AG09309 (cell line): ENCODE measurements at regions not wholly inside any gene's neighbourhood (a gene's known extent, or its start where the extent isn't known, plus 50 kb on each side); places are given as distances from the start of the nearest gene placed in this dataset.

Experiments
- DNase-seq: peaks from one replicate; pipeline ENCODE4 v3.0.0-alpha.2; 2010; ENCODE audit warnings: low read depth
- H3K4me3 ChIP-seq: 2 replicates; pipeline ENCODE4 v1.5.1; 2011; ENCODE audit warnings: mild to moderate bottlenecking, low read depth, low read length, moderate library complexity; ENCODE audit not compliant: control insufficient read depth
- TF ChIP-seq, protein P1 (sequence below): IDR thresholded peaks from 2 replicates; pipeline ENCODE4 v1.5.1; 2011; ENCODE audit warnings: mild to moderate bottlenecking, low read depth, low read length, inconsistent platforms; ENCODE audit not compliant: insufficient read depth, control insufficient read depth; ENCODE audit errors: missing control alignments

- no peak for DNase-seq
- H3K4me3 ChIP-seq, result no peak overlapping the region
- TF ChIP-seq, protein P1, sequence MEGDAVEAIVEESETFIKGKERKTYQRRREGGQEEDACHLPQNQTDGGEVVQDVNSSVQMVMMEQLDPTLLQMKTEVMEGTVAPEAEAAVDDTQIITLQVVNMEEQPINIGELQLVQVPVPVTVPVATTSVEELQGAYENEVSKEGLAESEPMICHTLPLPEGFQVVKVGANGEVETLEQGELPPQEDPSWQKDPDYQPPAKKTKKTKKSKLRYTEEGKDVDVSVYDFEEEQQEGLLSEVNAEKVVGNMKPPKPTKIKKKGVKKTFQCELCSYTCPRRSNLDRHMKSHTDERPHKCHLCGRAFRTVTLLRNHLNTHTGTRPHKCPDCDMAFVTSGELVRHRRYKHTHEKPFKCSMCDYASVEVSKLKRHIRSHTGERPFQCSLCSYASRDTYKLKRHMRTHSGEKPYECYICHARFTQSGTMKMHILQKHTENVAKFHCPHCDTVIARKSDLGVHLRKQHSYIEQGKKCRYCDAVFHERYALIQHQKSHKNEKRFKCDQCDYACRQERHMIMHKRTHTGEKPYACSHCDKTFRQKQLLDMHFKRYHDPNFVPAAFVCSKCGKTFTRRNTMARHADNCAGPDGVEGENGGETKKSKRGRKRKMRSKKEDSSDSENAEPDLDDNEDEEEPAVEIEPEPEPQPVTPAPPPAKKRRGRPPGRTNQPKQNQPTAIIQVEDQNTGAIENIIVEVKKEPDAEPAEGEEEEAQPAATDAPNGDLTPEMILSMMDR, result no peak
These were observed 324.6 kb downstream of the DYSF start for GRCh38 chr2:71777946-71778345.

DNA sequence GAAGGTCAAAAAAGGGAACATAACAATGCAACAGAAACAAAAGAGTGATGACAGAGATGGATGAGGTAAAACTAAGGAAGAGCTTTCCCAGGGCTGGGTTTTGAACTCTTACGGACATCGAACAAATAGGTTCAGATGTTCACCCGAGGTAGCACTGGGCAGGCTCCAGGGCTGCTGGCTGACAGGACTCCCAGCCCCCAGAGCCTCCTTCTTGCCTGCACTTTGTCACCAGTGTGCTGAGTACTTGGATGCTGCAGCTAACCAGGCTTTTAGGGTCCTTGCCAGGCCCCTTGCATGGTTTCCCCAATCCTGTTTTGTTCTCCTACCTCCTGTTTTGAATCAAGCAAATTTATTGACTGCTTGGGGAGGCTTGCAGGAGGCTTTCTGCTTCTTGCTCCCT is 322.9 kb downstream of the DYSF start:
- TF ChIP-seq, protein P1, result no peak
- no peak overlapping the region for H3K4me3 ChIP-seq
- DNase-seq, result no peak

DNA sequence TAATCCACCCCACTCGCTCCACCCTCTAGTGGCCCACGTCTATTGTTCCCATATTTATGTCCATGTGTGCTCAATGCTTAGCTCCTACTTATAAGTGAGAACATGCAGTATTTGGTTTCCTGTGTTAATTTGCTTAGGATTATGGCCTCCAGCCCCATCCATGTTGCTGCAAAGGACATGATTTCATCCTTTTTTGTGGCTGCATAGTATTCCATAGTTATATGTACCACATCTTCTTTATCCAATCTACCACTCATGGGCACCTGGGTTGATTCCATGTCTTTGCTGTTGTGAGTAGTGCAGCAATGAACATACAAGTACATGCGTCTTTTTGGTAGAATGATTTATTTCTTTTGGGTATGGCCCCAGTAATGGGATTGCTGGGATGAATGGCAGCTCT is 319.9 kb downstream of the DYSF start:
- no peak for DNase-seq
- TF ChIP-seq, protein P1, result no peak
- no peak overlapping the region for H3K4me3 ChIP-seq

DNA sequence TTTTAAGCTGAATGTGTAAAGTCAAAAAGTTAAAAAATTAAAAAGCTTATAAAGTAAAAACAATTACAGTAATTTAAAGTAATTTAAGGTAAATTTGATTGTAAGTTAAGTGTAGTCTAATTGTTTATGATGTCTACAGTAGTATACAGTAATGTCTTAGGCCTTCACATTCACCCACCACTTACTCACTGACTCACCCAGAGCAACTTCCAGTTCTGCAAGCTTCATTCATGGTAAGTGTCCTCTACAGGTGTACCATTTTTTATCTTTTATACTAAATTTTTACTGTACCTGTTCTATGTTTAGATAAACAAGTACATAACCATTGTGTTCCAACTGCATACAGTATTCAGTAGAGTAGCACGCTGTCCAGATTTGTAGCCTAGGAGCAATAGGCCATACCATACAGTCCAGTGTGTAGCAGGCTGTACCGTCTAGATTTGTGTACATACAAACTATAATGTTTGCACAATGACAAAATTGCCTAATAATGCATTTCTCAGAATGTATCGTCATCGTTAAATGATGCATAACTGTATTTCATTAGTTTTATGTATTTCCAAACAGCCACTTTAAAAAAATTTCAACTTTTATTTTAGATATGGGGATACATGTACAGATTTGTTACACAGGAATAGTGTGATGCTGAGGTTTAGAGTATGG is 319.3 kb downstream of the DYSF start:
- TF ChIP-seq, protein P1, result no peak
- H3K4me3 ChIP-seq, result no peak overlapping the region
- no peak for DNase-seq

- H3K4me3 ChIP-seq, result no peak overlapping the region
- TF ChIP-seq, protein P1, result no peak
- no peak for DNase-seq
These were observed 314.3 kb downstream of the DYSF start for GRCh38 chr2:71767663-71768062.

DNA sequence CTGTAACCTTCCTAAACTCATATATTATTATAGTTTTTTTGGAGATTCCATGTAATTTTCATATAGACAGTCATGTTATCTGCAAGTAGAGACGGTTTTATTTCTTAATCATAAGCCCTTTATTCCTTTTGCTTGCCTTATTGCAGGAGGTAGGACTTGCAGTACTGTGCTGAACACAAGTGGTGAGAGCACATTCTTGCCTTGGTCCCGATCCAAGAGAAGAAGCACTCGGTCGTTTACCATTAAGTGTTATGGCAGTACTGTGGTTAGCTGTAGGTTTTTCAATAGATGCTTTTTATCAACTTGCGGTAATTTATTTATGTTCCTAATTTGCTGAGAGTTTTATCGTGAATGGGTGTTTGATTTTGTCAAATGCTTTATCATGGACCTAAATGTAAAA is 305.7 kb downstream of the DYSF start:
- no peak for DNase-seq
- TF ChIP-seq, protein P1, result no peak
- no peak overlapping the region for H3K4me3 ChIP-seq

GRCh38 chr2:71757351-71757750 is 304.0 kb downstream of the DYSF start:
- TF ChIP-seq, protein P1, result no peak

More at GRCh38 chr2:71757351-71757750, 304.0 kb downstream of the DYSF start:
- no peak for DNase-seq
- no peak overlapping the region for H3K4me3 ChIP-seq
